ENCODE measurements at regions not wholly inside any gene's neighbourhood (a gene's known extent, or its start where the extent isn't known, plus 50 kb on each side); places are given as distances from the start of the nearest gene placed in this dataset.
"Not testable (repeated sequence)": the region's sequence is repeated elsewhere in the genome, so short reads cannot be mapped to it uniquely, and the experiment has no call there.

DNA sequence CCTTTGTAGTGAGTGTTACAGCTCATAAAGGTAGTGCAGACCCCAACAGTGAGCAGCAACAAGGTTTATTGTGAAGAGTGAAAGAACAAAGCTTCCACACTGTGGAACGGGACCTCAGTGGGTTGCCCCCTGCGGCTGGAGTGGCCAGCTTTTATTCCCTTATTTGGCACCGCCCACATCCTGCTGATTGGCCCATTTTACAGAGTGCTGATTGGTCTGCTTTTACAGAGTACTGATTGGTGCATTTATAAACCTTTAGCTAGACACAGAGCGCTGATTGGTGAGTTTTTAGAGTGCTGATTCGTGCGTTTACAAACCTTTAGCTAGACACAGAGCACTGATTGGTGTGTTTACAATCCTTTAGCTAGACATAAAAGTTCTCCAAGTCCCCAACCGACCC is 763.9 kb upstream of the TMEFF2 start:
- not testable (repeated sequence) for DNase-seq

DNA sequence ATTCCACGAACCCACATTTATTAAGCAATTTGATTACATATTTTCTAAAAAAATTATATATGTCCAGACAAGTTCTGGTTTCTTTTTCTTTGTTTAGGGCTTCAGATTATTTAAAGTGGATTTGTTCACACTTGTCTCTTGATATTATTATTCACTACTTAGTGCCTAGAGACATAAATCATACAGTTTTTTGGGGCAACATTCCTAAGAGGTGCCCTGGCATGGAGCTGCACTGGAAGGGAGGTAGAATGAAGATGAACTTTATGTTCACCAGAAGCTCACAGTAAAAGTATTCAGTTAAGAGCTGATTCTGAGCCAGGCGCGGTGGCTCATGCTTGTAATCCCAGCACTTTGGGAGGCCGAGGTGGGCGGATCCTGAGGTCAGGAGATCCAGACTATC is 762.7 kb upstream of the TMEFF2 start:
- no peak for DNase-seq

DNA sequence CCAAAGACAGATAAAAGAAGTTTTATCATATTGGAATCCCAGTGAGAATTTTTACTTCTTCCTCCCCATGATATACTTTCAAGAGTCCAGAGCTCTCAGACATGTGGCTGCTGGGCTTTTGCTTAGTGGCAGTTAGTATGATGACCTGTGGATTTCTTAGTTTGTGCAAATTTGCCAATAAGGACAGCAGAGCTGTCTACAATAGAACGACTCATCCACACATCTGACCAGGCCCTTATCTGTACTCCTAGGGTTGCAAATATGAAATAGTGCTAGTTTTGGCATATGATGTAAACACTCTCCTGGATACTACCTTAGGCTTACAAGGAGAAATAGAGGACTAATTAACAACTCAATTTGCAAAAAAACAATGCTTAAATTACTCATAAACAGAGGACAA is 758.4 kb upstream of the TMEFF2 start:
- no peak for DNase-seq

DNA sequence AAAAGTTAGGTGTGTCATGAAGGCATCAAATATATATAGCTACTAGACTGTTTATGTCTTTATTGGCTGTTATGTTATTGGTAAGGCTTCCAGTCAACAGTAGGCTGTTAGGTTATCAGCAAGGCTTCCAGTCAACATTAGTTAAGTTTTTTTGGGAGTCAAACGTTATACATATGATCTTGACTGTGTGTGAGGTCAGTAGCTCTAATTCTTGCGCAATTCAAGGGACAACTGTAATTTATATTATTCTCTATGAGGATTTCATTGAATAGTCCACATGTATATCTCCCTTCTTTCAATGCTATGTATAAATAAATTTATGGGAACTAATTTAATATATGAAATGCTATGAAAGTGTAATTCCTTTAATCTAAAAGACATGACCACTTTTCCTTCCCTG is 757.5 kb upstream of the TMEFF2 start:
- no peak for DNase-seq

DNA sequence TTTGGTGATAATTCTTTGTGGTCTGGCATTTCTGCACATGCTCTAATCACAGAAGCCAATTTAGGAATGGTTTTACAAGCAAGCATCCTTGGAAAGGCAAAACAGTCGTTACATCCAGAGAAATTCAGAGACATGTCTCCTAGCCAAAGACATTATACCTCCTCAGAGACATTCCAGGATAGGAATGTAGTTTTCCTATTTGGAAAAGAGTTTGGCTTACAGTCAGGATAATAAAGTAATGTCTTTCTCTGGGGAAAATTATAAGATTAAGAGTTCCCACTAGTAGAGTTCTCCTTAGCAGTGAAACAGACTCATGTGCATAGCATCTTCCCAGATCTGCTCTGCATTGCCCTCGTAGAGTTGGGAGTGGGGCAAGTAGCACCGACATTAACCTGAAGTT is 753.6 kb upstream of the TMEFF2 start:
- no peak for DNase-seq

DNA sequence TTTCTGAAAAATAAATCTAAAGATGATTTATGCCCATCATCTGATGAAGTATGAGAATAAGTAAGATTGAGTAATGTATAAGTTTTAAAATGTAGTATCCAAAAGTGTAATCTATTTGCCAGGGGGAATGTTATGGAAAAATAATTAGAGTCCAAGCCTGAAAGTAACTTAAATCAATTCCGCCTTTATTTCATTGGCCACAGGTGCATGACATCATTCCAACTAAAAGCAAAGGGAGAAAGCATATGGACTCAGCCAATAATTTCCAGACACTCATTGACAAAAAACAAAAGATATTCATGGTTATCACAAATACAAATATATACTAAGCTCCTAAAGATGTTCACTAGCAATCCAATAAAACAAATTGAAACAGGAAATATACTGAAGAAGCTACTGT is 752.6 kb upstream of the TMEFF2 start:
- no peak for DNase-seq

DNA sequence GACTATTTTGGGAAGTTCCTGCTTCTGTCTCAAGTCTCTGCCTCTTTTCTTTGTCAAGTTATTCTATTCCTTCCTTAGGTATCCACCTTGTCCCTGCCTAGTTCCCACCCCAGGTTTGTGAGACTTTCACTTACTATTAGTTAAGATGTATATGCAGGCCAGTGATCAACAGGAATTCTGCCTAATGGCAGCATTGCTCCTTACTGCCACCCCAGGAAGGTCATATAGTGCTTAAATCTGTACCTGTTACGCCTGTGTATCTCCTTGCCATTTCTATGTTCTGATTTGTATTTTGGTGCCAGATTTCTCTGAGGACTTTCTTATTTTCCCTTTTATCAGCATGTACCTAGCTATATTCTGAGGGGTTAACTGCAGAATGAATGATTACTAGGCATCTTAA is 746.0 kb upstream of the TMEFF2 start:
- no peak for DNase-seq

DNA sequence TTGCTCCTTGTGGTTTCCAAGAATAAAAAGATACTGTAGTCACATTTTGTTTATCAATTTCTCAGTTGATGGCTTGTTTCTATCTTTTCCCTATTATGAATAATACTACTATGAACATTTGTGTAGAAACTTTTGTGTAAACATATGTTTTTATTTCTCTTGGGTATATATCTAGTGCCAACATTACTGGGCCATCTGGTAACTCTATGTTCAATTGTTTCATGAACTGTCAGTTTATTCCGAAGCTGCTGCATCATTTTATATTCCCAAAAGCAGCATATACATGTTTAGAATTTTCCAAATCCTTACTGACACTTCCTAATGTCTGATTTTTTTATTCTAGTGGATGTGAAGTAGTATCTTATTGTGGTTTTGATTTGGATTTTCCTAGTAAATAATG is 737.6 kb upstream of the TMEFF2 start:
- no peak for DNase-seq

DNA sequence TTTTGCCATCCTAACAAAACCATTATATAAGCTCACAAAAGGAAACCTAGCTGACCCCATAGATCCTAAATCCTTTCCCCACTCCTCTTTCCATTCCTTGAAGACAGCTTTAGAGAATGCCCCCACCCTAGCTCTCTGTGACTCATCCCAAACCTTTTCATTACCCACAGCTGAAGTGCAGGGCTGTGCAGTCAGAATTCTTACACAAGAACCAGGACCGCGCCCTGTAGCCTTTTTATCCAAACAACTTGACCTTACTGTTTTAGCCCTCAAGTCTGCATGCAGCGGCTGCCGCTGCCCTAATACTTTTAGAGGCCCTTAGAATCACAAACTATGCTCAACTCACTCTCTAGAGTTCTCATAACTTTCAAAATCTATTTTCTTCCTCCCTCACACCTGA is 726.9 kb upstream of the TMEFF2 start:
- not testable (repeated sequence) for DNase-seq

DNA sequence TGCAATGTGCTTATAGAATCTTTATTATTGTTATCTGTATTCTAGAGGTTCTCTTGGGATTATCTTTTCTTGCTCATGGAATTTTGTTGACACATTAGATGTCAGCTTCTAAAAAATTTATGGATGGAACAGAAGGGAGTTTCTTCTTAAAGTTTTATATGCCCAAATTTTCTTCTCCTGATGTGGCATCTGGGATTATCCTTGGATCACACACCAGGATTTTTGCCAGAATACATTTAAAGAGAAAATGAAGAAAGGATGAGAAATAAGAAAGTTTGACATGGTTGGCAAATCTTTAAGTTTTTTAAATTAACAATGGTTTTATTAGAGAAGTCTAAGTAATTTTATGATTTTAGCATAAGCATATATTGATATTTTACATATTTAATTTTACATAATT is 706.7 kb upstream of the TMEFF2 start:
- DNase-seq, result no peak

DNA sequence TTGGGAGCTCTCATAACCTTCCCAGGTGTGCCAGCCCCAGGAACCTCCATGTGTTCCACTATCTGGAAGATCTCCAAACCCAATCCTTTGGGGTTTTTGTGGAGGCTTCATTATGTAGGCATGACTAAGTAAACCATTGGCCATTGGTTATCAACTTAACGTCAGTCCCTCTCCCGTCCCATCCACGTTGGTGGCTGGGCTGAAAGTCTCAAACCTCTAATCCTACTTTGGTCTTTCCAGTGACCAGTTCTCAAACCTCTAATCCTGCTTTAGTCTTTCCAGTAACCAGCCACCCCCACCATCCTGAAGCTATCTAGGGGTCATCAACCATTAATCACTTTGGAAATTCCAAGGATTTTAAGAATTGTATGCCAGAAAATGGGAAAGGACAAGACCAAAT is 704.7 kb upstream of the TMEFF2 start:
- DNase-seq, result no peak

DNA sequence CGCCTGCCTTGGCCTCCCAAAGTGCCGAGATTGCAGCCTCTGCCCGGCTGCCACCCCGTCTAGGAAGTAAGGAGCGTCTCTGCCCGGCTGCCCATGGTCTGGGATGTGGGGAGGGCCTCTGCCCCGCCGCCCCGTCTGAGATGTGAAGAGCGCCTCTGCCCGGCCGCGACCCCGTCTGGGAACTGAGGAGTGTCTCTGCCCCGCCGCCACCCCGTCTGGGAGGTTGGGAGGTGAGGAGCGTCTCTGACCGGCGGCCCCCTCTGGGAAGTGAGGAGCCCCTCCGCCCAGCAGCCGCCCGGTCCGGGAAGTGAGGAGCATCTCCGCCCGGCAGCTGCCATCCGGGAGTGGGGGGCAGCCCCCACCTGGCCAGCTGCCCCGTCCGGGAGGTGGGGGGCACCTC is 699.2 kb upstream of the TMEFF2 start:
- DNase-seq, result not testable (repeated sequence)

DNA sequence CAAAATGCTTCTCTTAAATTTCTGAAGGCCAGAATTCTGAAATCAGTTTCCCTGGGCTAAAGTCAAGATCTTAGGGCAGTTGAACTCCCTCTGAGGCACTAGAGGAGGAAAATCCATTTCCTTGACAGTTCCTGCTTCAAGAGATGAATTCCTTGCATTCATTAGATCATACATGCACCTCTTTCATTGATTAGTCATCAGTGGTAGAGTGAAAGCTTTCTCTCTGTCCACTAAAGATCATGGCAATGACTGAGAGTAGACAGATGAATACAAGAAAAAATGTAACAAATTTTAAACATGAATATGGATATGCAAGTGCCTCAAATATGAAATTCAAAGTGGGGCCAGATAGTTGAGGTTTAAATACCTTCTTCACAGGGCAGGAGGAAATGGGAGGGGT is 693.4 kb upstream of the TMEFF2 start:
- no peak for DNase-seq

DNA sequence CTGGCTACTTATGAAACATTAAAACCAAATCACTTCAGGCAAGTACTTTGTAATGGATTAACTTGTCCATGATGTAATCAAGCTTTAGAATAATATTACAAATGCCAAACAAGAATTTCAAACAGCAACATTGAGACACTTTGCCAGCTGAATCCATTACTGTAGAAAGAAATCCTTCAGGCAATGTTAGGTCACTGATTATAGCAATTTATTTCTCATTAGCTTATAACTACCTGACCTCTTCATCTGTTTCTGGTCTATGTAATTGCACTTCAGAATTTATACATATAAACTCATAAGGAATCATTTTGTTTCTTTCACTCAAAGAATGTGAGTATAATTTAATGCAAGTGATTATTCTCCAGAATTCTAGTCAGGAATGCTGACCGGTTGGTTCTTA is 692.6 kb upstream of the TMEFF2 start:
- DNase-seq, result no peak

DNA sequence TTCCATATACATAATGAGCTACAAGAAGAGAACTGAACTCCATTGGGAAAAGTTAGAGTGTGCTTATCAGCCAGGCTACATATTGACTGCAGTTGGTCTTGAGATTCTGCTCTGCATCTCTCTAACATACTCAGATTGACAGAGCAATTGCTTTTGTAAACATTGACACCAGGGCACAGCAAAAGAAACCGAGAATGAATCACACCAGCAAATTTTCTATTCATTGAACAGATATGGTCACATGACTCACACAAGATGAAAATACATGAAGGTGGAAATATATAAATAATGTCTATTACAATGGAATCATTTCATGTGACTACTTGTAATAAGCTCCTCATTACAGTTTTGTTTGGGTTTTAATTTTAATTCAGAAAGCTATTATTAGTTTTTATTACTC is 691.9 kb upstream of the TMEFF2 start:
- DNase-seq, result no peak

DNA sequence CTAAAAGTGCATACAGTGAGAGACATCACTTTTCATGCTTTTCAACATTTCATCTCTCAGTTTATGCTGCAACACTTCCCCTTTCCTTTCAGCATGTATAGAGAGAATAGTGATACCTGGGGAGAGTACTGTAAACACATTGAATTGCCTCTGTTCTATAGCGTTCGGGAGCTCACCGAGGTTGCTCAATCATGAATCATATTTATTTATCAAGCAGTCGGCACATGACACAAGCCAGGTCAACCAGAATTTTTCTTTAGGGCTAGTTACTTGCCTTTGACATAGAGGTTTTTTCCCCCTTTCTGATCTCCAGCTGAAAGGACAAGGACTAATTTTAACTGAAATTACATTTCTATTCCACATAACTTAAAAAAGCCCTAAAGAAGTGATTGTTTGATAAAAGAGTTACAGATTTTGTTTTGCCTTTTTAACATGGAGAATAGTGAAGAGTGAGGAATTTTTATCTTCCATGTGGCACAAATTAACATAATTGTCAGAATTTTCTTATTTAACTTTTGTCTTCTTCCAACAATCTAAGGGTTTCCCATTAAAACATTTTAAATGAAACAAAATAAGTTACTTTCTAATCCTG is 690.9 kb upstream of the TMEFF2 start:
- no peak for DNase-seq

DNA sequence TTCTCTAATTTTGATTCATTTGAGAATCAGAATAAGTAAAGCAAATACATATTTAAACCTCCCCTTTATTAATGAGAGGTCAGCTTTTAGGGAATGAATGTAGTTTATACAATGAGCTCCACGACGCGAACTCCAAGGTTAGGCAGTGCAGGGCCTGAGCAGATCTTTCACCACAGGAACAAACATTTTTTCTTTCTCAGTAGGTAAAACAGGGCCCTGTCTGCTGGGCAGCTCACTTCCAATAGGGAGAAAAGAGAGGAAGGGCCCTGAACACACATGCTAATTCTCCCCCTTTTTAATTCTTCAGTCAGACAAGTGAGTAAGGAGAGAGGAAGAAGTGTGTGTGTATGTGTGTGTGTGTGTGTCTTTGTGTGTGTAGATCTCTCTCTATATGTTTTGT is 682.4 kb upstream of the TMEFF2 start:
- DNase-seq, result no peak

DNA sequence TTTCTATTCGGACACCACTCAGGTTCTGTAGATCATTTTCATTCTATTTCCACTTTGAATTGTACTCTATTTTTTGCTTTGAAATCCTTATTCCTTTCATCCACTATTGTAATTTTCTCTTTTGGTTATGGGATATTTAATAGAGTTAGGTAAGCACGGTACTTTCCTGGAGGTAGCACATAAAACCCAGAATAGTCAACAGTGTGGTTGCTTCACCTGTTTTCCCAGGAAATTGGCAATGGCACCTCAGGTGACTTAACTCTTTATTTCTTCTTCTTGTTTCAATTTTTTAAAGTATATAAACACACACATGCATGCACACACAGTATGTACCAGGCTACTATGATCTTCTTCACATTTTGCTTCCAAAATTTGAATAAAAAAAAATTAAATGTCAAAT is 682.0 kb upstream of the TMEFF2 start:
- DNase-seq, result no peak

DNA sequence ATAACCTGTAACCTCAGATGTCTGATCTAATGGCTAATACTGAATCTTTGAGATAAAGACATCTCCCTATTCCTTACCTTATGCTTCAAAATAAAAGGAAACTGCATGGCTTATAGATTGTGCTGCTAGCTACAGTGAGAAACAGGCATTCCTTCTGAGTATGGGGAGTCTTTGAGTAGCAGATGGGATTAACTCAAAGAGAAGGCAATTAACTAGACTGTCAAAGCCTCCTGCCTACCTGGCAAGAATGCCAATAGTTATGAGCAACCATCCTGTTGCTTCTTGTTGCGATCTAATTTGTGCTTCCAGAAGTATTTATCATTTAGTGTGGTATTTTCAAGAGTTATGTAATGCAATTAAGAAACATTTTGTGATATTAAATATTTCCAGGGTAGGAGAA is 660.0 kb upstream of the TMEFF2 start:
- no peak for DNase-seq

DNA sequence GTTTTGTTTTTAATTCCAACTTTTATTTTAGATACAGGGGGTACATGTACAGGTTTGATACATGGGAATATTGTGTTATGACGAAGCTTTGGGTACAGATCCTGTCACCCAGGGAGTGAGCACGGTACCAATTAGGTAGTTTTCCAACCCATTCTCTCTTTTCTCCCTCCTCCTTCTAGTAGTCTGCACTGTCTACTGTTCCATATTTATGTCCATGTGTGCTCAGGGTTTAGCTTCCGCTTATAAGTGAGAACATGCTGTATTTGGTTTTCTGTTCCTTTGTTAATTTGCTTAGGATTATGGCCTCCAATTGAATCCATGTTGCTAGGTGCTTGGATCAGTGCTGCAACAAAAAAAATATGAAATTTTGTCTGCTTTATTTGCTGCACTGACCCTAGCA is 659.3 kb upstream of the TMEFF2 start:
- no peak for DNase-seq

DNA sequence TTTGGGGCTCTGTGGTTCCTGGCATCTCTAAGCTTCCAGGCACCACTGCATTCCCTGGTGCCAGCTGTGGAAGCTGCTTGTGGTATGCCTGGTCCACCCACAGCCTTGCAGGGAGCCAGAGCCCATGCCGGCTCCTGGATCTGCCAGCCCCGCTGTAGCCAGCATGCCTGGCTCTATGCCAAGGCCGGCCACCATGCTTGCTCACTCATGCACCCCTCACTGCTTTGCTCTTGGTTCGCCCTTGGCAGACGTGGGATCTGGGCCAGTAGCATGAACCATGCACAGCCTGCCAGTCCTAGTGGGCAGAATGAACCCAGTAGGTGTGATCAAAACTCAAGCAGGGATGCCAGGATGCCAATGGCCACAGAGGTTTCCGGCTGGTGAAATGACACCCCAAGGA is 634.2 kb upstream of the TMEFF2 start:
- no peak for DNase-seq

DNA sequence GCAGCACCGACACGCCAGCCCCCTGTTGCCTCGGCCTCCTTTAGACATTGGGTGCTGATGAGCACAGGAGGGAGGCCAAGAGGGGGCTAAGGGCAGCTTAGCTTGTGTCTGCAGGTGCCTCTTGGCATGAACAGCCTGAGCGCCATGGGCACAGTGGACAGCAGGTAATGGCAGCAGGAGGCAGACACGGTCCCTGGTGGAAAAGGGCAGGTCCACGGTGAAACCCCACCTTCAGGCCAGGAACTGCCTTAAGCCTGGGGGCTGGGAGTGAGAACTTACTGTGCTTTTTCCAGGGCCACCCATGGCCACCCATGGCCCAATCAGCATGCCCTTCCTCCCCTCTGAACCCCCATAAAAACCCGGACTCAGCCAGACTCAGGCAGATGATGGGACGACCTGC is 633.4 kb upstream of the TMEFF2 start:
- no peak for DNase-seq

DNA sequence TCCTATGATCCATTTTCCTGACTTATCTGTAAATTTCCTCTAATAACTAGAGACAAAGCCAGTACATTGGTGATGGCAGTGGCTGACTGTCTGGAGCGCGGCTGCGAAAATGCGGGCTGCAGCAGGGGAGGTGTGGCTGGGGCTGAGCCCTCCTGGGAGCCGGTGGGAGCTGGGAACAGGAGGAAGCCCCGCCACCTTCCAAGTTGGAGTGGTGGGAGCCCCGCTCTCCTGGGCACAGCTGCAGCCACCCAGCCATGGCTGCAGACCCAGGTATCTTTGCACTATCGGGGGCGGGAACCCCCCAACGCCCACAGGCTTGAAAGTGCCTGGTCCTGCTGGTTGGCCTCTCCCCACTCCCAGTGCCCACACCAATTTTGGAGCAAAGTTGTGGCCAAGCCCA is 633.0 kb upstream of the TMEFF2 start:
- DNase-seq, result no peak

DNA sequence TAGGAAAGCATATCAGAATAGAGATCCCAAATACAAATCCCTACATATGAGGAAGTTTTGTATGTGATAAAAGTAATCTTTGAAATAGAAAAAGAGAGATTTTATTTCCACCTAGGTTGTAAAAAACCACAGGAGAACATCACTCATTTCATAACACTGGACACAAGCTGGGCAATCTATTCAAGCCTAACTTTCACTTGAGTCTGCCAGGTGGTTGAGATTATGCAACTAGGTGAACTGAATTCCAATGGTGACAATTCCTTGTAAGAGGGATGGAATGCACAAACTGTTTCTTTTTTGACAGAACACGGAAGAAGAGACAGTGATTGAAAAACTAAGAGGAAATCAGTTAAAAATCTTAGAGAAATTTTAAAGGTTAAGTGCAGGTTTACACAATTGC is 619.6 kb upstream of the TMEFF2 start:
- DNase-seq, result no peak

DNA sequence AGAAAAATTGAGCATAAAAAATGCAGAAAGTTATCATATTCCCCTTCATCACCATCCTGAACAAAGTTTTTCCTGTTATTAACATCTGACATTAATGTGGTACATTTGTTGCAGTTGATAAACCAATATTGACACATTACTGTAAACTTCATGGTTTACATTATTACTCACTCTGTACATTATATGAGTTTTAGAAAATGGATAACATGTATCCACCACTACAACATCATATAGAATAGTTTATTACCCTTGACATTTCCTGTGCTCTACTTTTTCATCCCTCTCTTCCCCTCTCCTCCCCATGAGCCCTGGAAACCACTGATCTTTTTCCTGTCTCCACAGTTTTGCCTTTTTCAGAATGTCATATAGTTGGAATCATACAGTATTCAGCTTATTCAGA is 618.6 kb upstream of the TMEFF2 start:
- DNase-seq, result no peak

DNA sequence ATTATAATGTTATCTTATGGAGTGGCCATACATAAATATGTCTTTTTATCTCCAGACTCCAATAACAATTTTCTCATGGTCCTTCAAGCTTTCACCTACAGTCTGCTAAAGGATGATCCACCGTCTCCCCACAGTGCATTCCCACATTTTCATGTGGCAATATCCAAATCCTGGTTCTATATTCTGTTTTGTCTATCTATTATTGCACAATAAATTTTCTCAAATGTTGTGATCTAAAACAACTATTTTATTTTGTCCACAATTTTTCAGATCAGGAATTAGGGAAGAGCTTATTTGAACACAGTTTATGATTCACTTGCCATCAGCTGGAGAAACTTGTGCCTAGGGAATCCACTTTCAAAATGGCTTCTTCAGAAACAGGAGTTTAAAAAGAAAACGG is 614.4 kb upstream of the TMEFF2 start:
- DNase-seq, result no peak
